ENCODE measurements at regions not wholly inside any gene's neighbourhood (a gene's known extent, or its start where the extent isn't known, plus 50 kb on each side); places are given as distances from the start of the nearest gene placed in this dataset.
"Not testable (repeated sequence)": the region's sequence is repeated elsewhere in the genome, so short reads cannot be mapped to it uniquely, and the experiment has no call there.

- no peak for DNase-seq (ENCODE audit: low read depth, low spot score)
These were observed 426.3 kb upstream of the NOX3 start for GRCh38 chr6:155881826-155882526.

DNA sequence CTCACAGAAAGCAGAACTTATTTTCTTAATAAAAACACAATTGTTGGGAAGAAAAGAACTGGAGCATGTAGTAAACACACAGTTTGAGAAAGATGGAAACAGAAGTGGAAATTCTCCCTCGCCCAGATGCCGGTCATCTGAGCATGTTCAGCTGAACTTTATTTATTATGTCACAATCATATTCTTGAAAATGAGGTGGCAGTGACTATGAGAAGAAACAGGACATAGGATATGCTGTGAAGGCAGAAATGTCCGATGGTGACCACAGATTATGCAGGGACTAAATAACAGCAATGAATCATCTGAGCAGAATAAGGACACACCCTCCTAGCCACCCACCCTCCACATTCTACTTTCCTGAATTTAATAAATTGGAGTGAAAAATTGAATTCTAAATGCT lies 425.3 kb upstream of the NOX3 start:
- no peak for DNase-seq (ENCODE audit: low read depth, low spot score)

DNA sequence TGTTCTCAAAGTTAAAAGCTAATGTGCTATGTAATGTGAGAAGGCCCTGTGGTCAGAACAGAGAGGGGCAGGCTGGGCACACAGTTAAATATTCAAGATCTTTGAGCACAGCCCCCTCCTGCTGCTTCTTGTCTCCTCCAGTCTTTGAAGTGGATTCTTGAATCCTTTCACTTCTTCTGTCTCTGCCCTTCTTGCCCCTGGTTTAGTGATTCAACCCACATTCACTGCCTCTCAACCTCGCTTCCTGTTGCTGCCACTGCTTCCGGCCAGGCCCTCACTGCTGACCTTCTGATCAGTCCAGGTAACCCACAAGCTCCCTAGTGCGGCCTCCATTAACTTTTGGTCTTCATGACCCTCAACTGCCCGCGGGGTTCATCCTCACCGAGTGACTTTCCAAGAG lies 417.3 kb upstream of the NOX3 start:
- no peak for DNase-seq (ENCODE audit: low read depth, low spot score)

DNA sequence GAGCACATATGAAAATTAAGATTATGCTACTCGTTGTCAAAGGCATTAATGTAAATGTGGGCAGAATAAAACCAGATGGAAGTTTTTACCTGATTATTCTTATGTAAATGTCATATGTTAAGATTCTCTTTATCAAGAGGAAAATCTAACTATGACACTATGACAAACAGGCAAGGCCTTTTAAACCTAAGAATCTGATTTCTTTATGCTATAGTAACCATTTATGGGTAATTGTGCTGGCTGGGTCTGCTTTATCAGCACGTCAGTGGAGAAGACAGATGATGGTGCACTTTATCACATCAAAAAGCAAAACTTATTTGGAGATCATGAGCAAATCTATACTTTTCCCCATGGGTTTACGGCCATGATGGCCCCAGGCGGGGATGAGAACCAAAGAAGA lies 412.0 kb upstream of the NOX3 start:
- no peak for DNase-seq (ENCODE audit: low read depth, low spot score)

DNA sequence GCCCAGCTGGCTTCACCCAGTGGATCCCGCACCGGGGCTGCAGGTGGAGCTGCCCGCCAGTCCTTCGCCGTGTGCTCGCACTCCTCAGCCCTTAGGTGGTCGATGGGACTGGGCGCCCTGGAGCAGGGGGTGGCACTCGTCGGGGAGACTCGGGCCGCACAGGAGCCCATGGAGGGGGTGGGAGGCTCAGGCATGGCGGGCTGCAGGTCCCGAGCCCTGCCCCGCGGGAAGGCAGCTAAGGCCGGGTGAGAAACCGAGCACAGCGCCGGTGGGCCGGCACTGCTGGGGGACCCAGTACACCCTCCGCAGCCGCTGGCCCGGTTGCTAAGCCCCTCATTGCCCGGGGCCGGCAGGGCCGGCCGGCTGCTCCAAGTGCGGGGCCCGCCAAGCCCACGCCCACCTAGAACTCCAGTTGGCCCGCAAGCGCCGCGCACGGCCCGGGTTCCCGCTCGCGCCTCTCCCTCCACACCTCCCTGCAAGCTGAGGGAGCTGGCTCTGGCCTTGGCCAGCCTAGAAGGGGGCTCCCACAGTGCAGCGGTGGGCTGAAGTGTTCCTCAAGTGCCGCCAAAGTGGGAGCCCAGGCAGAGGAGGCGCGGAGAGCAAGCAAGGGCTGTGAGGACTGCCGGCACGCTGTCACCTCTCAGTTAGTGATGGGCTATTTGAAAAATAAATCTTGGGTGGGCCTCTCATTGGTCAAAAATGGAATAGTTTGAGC lies 411.2 kb upstream of the NOX3 start:
- DNase-seq (ENCODE audit: low read depth, low spot score): not testable (repeated sequence)

GRCh38 chr6:155861821-155862220 lies 406.2 kb upstream of the NOX3 start:
- no peak for DNase-seq (ENCODE audit: low read depth, low spot score)

DNA sequence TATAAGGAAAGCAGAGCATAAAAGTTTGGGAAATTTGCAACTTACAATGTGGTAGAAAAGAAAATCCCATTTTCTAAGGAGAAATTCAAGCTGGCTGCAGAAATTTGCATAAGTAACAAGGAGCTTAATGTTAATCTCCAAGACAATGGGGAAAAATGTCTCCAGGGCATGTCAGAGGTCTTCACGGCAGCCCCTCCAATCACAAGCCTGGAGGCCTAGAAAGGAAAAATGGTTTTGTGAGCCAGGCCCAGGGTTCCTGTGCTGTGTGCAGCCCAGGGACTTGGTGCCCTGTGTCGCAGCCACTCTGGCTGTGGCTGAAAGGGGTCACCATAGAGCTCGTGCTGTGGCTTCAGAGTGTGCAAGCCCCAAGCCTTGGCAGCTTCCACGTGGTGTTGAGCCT lies 403.3 kb upstream of the NOX3 start:
- not testable (repeated sequence) for DNase-seq (ENCODE audit: low read depth, low spot score)

DNA sequence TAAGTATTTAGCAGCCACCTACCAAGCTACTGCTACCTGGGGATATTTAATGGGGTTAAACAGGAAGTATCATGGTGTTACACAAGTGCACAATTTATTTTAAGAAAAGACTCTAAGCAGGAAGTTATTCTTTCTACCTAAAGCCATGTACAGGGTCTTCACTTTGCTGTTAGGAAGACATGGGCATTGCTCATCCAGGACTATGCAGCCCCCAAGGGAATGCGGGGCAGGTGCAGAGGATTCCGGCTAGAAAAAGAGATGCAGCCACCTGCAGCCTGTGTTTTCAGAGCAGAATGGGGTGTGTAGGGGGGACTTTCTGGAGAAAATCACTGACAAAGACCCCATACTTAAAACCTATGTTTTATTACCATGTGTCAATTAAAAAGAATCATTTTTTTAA lies 399.1 kb upstream of the NOX3 start:
- DNase-seq (ENCODE audit: low read depth, low spot score): no peak

DNA sequence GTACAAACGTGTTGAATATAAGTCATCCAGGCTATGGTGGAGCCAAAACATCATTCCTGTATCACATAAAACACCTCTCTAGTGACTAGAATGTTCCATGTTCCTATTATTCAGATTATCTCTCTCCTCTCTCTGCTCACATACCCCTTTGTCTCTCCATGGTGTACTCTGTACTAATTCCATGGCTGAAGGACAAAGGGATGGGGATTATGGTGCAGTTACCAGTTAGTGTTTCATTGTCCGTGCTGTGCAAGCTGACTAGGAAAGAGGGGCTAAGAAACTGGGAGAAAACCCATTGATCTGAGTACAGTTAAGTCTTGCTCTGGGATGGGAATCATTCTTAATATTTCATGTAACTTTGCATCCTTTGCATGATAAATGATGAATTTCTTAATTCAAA lies 397.4 kb upstream of the NOX3 start:
- no peak for DNase-seq (ENCODE audit: low read depth, low spot score)

- peak; percentile 1 for DNase-seq (ENCODE audit: low read depth, low spot score)
These were observed 394.8 kb upstream of the NOX3 start for GRCh38 chr6:155850408-155850841.

- no peak for DNase-seq (ENCODE audit: low read depth, low spot score)
These were observed 392.1 kb upstream of the NOX3 start for GRCh38 chr6:155847711-155848110.

- DNase-seq (ENCODE audit: low read depth, low spot score): no peak
These were observed 381.8 kb upstream of the NOX3 start for GRCh38 chr6:155837474-155837873.

DNA sequence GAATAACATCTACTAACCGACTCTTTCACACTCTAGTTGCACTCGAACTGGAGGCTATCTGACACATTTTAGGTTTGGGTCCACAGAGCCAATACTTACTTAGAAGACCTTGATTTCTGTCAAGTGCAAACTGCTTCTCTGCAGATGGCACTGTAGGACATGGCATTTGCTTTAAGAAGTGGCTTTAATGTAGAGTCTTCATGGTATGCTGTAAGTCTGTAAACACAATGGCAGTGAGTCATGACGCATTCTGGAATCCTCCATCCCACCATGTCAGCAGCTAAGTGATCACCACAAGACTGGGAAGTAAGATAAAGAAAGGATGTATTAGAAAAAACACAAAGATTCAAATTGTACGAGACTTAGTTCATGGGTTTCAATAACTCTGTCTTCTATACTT lies 377.0 kb upstream of the NOX3 start:
- DNase-seq (ENCODE audit: low read depth, low spot score): peak; percentile 33

DNA sequence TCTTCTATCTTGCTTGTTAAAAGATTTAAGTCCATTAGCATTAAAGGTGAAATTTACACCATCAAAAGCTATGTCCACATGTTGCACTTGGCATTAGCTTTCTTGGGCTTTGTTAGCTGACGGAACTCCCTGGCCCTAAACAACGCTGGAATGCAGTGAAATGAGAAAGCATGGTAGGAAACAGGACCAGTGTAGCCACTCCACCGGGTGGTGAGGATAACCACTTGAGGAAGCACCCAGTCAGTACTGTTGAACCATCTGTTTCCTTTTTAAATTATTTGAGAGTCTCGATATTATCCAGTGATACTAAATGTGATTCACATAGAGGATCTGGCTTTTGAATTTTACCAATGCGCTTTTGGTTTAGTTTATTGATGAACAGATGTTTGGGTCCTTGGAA lies 374.9 kb upstream of the NOX3 start:
- no peak for DNase-seq (ENCODE audit: low read depth, low spot score)

- DNase-seq (ENCODE audit: low read depth, low spot score): no peak
These were observed 374.0 kb upstream of the NOX3 start for GRCh38 chr6:155829646-155830045.

- DNase-seq (ENCODE audit: low read depth, low spot score): no peak
These were observed 373.4 kb upstream of the NOX3 start for GRCh38 chr6:155828989-155829388.

DNA sequence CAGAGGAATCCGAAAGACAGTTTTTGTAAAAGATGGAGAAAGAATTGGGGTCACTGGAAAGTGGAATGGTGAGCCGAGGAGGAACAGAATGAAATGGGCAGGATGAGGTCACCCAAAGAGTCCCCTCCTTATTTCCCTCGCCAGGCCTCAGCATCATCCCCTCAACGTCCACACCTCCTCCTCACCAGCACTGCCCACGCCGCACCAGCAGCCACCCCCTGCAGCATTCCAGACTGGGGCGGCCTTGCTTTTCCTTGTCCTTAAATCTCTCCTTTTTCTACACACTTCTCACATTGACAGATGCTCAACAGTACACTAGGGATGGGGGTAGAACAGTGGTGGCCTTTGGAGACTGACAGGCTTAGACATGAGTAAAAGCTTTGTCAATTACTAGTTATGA lies 363.1 kb upstream of the NOX3 start:
- no peak for DNase-seq (ENCODE audit: low read depth, low spot score)

GRCh38 chr6:155813548-155813947 lies 357.9 kb upstream of the NOX3 start:
- no peak for DNase-seq (ENCODE audit: low read depth, low spot score)

- no peak for DNase-seq (ENCODE audit: low read depth, low spot score)
These were observed 351.6 kb upstream of the NOX3 start for GRCh38 chr6:155807243-155807642.

- no peak for DNase-seq (ENCODE audit: low read depth, low spot score)
These were observed 345.4 kb upstream of the NOX3 start for GRCh38 chr6:155801046-155801445.

- DNase-seq (ENCODE audit: low read depth, low spot score): not testable (repeated sequence)
These were observed 343.2 kb upstream of the NOX3 start for GRCh38 chr6:155798876-155799275.

DNA sequence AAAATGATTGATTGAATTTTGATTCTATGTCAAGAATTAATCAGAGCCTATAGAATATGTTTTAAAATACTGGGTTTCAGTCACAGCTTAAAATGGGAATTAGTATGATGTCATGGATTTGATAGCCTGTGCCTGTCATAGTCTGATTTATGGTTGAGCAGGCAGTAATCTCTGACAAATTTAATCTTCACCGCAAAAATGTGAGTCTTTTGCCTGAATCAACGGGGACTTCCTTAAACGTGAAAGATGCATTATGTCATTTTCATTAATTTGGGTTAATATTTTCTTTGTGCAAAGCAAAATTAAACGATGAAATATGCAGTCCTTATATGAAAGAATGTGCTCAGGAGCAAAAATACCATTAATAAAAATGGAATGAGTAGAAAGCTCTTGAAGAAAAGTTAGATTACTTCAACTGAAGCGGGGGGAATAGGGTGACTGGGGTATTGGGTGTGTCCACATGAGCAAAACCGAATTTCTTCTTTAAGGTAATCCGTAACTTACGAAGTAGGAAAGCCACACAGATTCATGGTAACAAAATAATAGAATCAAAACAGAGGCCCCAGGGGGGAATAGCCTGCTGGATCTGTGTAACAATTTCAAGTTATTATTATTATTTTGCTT lies 339.6 kb upstream of the NOX3 start:
- DNase-seq (ENCODE audit: low read depth, low spot score): no peak

DNA sequence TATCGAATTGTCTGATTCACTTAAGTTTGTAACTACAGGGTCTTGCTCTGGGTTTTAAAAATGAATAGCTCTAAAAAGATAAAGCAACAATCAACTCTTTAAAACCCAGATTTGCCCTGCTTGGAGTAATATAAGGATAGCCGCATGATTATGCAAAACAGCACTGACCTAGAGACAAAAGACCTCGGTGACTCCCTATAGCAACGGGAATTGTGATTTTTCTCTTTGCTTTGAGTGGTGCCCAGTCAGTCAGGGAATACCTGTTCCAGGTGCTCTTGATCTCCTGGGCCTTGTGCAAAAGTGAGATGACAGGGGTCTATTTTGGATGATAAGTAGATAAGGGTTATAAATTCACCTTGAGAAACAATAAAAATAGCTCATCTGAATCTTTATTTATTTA lies 336.3 kb upstream of the NOX3 start:
- DNase-seq (ENCODE audit: low read depth, low spot score): no peak

All from pulmonary artery endothelial cell (primary cell).